Adrenal gland (tissue), 5 donors: ENCODE measurements at regions not wholly inside any gene's neighbourhood (a gene's known extent, or its start where the extent isn't known, plus 50 kb on each side); places are given as distances from the start of the nearest gene placed in this dataset.

ENCODE experiments used
- POLR2A ChIP-seq, 2 donors: fragments of 450-650 bp; IDR thresholded peaks; one replicate each; pipeline ENCODE4 v1.6.1; 2017; ENCODE audit warnings: antibody characterized with exemption in 2 of 2, mild to moderate bottlenecking in 2 of 2, moderate library complexity in 1 of 2
- TF ChIP-seq, protein P1 (sequence below), 6 experiments: fragments of 450-650 bp in 4 of 6; fragments of 200-600 bp in 2 of 6; sonication (generic) in 1 of 6; IDR thresholded peaks; 1 replicate in 5 of 6; 2 replicates in 1 of 6; pipeline versions ENCODE4 v1.5.1 to v1.8.0; 2016 to 2021; ENCODE audit warnings: antibody characterized with exemption in 6 of 6, mild to moderate bottlenecking in 2 of 6, moderate library complexity in 1 of 6
- donor health status: DM: no; HTN: no; CAD: no.

DNA sequence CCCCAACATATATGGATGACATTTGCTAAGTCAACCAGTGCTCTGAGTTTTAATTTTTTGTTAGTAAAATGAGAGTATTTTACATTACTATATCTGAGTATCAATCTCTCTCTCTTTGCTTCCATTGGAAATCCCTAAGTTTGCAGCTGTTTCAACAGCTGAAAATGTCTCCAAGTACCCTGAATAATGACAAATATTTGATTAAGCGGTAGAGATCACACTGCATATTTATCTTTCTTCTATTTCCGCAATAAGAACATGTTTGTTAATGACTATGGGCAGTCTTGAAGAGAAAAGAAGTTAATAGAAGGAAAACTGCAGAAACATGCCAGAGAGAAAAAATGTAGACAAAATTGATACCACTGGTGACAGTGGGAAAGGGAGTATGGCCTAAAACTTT, 1117.5 kb downstream of the NCAM2 start:
- TF ChIP-seq POLR2A (IDR thresholded peaks at IDR 0.05) = no peak
- TF ChIP-seq, protein P1, sequence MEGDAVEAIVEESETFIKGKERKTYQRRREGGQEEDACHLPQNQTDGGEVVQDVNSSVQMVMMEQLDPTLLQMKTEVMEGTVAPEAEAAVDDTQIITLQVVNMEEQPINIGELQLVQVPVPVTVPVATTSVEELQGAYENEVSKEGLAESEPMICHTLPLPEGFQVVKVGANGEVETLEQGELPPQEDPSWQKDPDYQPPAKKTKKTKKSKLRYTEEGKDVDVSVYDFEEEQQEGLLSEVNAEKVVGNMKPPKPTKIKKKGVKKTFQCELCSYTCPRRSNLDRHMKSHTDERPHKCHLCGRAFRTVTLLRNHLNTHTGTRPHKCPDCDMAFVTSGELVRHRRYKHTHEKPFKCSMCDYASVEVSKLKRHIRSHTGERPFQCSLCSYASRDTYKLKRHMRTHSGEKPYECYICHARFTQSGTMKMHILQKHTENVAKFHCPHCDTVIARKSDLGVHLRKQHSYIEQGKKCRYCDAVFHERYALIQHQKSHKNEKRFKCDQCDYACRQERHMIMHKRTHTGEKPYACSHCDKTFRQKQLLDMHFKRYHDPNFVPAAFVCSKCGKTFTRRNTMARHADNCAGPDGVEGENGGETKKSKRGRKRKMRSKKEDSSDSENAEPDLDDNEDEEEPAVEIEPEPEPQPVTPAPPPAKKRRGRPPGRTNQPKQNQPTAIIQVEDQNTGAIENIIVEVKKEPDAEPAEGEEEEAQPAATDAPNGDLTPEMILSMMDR (IDR thresholded peaks at IDR 0.05) = no peak
